ENCODE measurements at regions not wholly inside any gene's neighbourhood (a gene's known extent, or its start where the extent isn't known, plus 50 kb on each side); places are given as distances from the start of the nearest gene placed in this dataset.
A peak's percentile ranks its signal among the peaks of the same experiment; 100 is the strongest.

GRCh38 chr2:8367833-8368232 is 314.0 kb upstream of the ID2 start:
- WGBS: 80% methylated on average over 3 of the region's 3 CpGs
- no peaks in the 10 kb centered on the region for H3K36me3 ChIP-seq
- peak; percentile 53 for DNase-seq (ENCODE audit: extremely low spot score)
- intact Hi-C loops (cut with DNase I): no loop called here
- H3K4me1 ChIP-seq: no peaks in the 10 kb centered on the region
- TF ChIP-seq POLR2AphosphoS5 (IDR thresholded peaks at IDR 0.05): no peak
- no peak for TF ChIP-seq CTCF (IDR thresholded peaks at IDR 0.05)
- TF ChIP-seq EP300 (IDR thresholded peaks at IDR 0.05): no peak
- no peak for TF ChIP-seq POLR2A (IDR thresholded peaks at IDR 0.05; ENCODE audit: low read depth)
- no peak overlapping the region for H3K4me3 ChIP-seq
- H3K27ac ChIP-seq (replicated peaks in 1 of 4): no peak overlapping the region
- no peaks in the 10 kb centered on the region for H3K27me3 ChIP-seq
- H3K9me3 ChIP-seq: no peaks in the 10 kb centered on the region

- TF ChIP-seq POLR2A (IDR thresholded peaks at IDR 0.05; ENCODE audit: low read depth) (no peak), EP300 (IDR thresholded peaks at IDR 0.05) (no peak), POLR2AphosphoS5 (IDR thresholded peaks at IDR 0.05) (no peak)
- Histone ChIP-seq H3K4me1 (no peaks in the 10 kb centered on the region), H3K27me3 (no peaks in the 10 kb centered on the region), H3K4me3 (no peak overlapping the region), H3K9me3 (no peaks in the 10 kb centered on the region), H3K36me3 (no peaks in the 10 kb centered on the region), H3K27ac (replicated peaks in 1 of 4) (no peak overlapping the region)
- 87% methylated on average over 6 of the region's 6 CpGs for WGBS
- intact Hi-C loops (cut with DNase I): no loop called here
- DNase-seq (ENCODE audit: extremely low spot score): peak; percentile 74
Measured at GRCh38 chr2:8368463-8368862, 313.4 kb upstream of the ID2 start.

GRCh38 chr2:8369522-8369921 is 312.3 kb upstream of the ID2 start:
- H3K27ac ChIP-seq (replicated peaks in 1 of 4): no peak overlapping the region
- no peaks in the 10 kb centered on the region for H3K27me3 ChIP-seq
- no peak overlapping the region for H3K4me3 ChIP-seq
- no peak for TF ChIP-seq POLR2A (IDR thresholded peaks at IDR 0.05; ENCODE audit: low read depth)
- TF ChIP-seq POLR2AphosphoS5 (IDR thresholded peaks at IDR 0.05): no peak
- no peak for TF ChIP-seq EP300 (IDR thresholded peaks at IDR 0.05)
- TF ChIP-seq CTCF (IDR thresholded peaks at IDR 0.05): no peak
- intact Hi-C loops (cut with DNase I): no loop called here
- no peaks in the 10 kb centered on the region for H3K36me3 ChIP-seq
- H3K4me1 ChIP-seq: no peaks in the 10 kb centered on the region
- DNase-seq (ENCODE audit: extremely low spot score): peak; percentile 68
- 88% methylated on average over 8 of the region's 8 CpGs for WGBS
- no peaks in the 10 kb centered on the region for H3K9me3 ChIP-seq

- no peaks in the 10 kb centered on the region for H3K27me3 ChIP-seq
- 42% methylated on average over 2 of the region's 2 CpGs for WGBS
Measured at GRCh38 chr2:8370258-8370802, 311.5 kb upstream of the ID2 start.

GRCh38 chr2:8371653-8372052 is 310.2 kb upstream of the ID2 start:
- no peaks in the 10 kb centered on the region for H3K9me3 ChIP-seq
- intact Hi-C loops (cut with DNase I): no loop called here
- WGBS: 80% methylated on average over 4 of the region's 4 CpGs
- H3K27ac ChIP-seq (replicated peaks in 1 of 4): no peak overlapping the region
- no peaks in the 10 kb centered on the region for H3K4me1 ChIP-seq
- H3K4me3 ChIP-seq: no peak overlapping the region
- no peak for DNase-seq (ENCODE audit: extremely low spot score)
- TF ChIP-seq CTCF (IDR thresholded peaks at IDR 0.05): no peak
- no peak for TF ChIP-seq POLR2A (IDR thresholded peaks at IDR 0.05; ENCODE audit: low read depth)
- TF ChIP-seq POLR2AphosphoS5 (IDR thresholded peaks at IDR 0.05): no peak
- TF ChIP-seq EP300 (IDR thresholded peaks at IDR 0.05): no peak
- H3K36me3 ChIP-seq: no peaks in the 10 kb centered on the region
- no peaks in the 10 kb centered on the region for H3K27me3 ChIP-seq

More at GRCh38 chr2:8370258-8370802, 311.5 kb upstream of the ID2 start:
- Histone ChIP-seq H3K27ac (replicated peaks in 1 of 4) (no peak overlapping the region), H3K9me3 (no peaks in the 10 kb centered on the region), H3K4me1 (no peaks in the 10 kb centered on the region), H3K4me3 (no peak overlapping the region), H3K36me3 (no peaks in the 10 kb centered on the region)
- intact Hi-C loops (cut with DNase I): no loop called here
- DNase-seq (ENCODE audit: extremely low spot score): peak; percentile 74
- TF ChIP-seq EP300 (IDR thresholded peaks at IDR 0.05) (no peak), POLR2A (IDR thresholded peaks at IDR 0.05; ENCODE audit: low read depth) (no peak), CTCF (IDR thresholded peaks at IDR 0.05) (no peak), POLR2AphosphoS5 (IDR thresholded peaks at IDR 0.05) (no peak)

Measured in esophagus muscularis mucosa (tissue), 4 donors.